ENCODE measurements at regions not wholly inside any gene's neighbourhood (a gene's known extent, or its start where the extent isn't known, plus 50 kb on each side); places are given as distances from the start of the nearest gene placed in this dataset.

GRCh38 chr15:37876900-37877299, 57.5 kb upstream of the TMCO5A start:
- H3K27me3 ChIP-seq (ENCODE audit: insufficient read depth, low read length) = no peaks in the 10 kb centered on the region
- H3K23ac ChIP-seq (ENCODE audit: insufficient read length, low read depth, low read length) = no peak overlapping the region
- no peaks in the 10 kb centered on the region for H3K9me3 Mint-ChIP-seq
- no peaks in the 10 kb centered on the region for H3K9me3 ChIP-seq (ENCODE audit: control insufficient read depth, low read depth, low read length)
- H3T11ph ChIP-seq (ENCODE audit: low read length) = no peak overlapping the region
- no peaks in the 10 kb centered on the region for H3K4me1 ChIP-seq (ENCODE audit: insufficient read depth, low read length)
- H3K27ac Mint-ChIP-seq = no peak overlapping the region
- no peak overlapping the region for H3K4me3 Mint-ChIP-seq
- no peak for DNase-seq
- H3K4me1 Mint-ChIP-seq = no peaks in the 10 kb centered on the region
- no peaks in the 10 kb centered on the region for H3K36me3 Mint-ChIP-seq (ENCODE audit: insufficient read depth in 1 of 3, low read depth in 3 of 3)
- H4K5ac ChIP-seq (ENCODE audit: insufficient read length, low read depth, low read length) = no peak overlapping the region
- H2BK12ac ChIP-seq (ENCODE audit: insufficient read length, low read depth, low read length) = no peak overlapping the region
- no CpG with 5 or more reads among the region's 3 CpGs for WGBS (ENCODE audit: extremely low coverage, insufficient read length, low lambda C conversion rate)
- no peak overlapping the region for H3K4ac ChIP-seq (ENCODE audit: low read depth, low read length)
- no peaks in the 10 kb centered on the region for H4K20me1 ChIP-seq (ENCODE audit: control insufficient read depth, insufficient read depth, insufficient read length)
- no peaks in the 10 kb centered on the region for H3K27me3 Mint-ChIP-seq (ENCODE audit: low read depth)
- no peak overlapping the region for H3K9ac ChIP-seq (ENCODE audit: extremely low read depth, insufficient read length, low read length)
- H2BK120ac ChIP-seq (ENCODE audit: low read depth, low read length, poor library complexity, severe bottlenecking) = no peak overlapping the region
- H2BK5ac ChIP-seq (ENCODE audit: insufficient read length, low read length) = no peak overlapping the region
- H3K14ac ChIP-seq (ENCODE audit: insufficient read depth, low read length) = no peak overlapping the region
- no peaks in the 10 kb centered on the region for H3K79me1 ChIP-seq (ENCODE audit: insufficient read depth, low read depth, low read length, poor library complexity, severe bottlenecking)
- H3K56ac ChIP-seq (ENCODE audit: insufficient read length, low read depth, low read length) = no peak overlapping the region
- no peaks in the 10 kb centered on the region for H3K23me2 ChIP-seq (ENCODE audit: insufficient read length, low read depth, low read length, poor library complexity, severe bottlenecking)
- H2AFZ ChIP-seq (ENCODE audit: low read length) = no peak overlapping the region
- H2BK20ac ChIP-seq (ENCODE audit: low read depth, low read length, poor library complexity, severe bottlenecking) = no peak overlapping the region
- TF ChIP-seq, protein P1, sequence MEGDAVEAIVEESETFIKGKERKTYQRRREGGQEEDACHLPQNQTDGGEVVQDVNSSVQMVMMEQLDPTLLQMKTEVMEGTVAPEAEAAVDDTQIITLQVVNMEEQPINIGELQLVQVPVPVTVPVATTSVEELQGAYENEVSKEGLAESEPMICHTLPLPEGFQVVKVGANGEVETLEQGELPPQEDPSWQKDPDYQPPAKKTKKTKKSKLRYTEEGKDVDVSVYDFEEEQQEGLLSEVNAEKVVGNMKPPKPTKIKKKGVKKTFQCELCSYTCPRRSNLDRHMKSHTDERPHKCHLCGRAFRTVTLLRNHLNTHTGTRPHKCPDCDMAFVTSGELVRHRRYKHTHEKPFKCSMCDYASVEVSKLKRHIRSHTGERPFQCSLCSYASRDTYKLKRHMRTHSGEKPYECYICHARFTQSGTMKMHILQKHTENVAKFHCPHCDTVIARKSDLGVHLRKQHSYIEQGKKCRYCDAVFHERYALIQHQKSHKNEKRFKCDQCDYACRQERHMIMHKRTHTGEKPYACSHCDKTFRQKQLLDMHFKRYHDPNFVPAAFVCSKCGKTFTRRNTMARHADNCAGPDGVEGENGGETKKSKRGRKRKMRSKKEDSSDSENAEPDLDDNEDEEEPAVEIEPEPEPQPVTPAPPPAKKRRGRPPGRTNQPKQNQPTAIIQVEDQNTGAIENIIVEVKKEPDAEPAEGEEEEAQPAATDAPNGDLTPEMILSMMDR (conservative IDR thresholded peaks at IDR 0.05) = no peak
- no peak overlapping the region for H4K8ac ChIP-seq (replicated peaks; ENCODE audit: insufficient read length, low read depth, low read length)
- H2AK5ac ChIP-seq (ENCODE audit: insufficient read length, low read length) = no peak overlapping the region
- H4K91ac ChIP-seq (ENCODE audit: insufficient read length, low read depth, low read length) = no peak overlapping the region
- no peak overlapping the region for H2BK15ac ChIP-seq (ENCODE audit: low read depth, low read length)
- H3K79me2 ChIP-seq (ENCODE audit: insufficient read depth, low read length) = no peaks in the 10 kb centered on the region
- H3K4me2 ChIP-seq (ENCODE audit: insufficient read depth, insufficient read length, low read length) = no peak overlapping the region
- H3K27ac ChIP-seq (ENCODE audit: insufficient read length, low read depth, low read length) = no peak overlapping the region
- no peak overlapping the region for H3K18ac ChIP-seq (ENCODE audit: insufficient read length, low read depth, low read length)
